RPMI7951 (cell line): ENCODE measurements at regions not wholly inside any gene's neighbourhood (a gene's known extent, or its start where the extent isn't known, plus 50 kb on each side); places are given as distances from the start of the nearest gene placed in this dataset.
"Not testable (repeated sequence)": the region's sequence is repeated elsewhere in the genome, so short reads cannot be mapped to it uniquely, and the experiment has no call there.

Experiments used
- DNase-seq: peaks from one replicate; pipeline ENCODE4 v3.0.0-alpha.2; 2012; ENCODE audit warnings: low read depth

DNA sequence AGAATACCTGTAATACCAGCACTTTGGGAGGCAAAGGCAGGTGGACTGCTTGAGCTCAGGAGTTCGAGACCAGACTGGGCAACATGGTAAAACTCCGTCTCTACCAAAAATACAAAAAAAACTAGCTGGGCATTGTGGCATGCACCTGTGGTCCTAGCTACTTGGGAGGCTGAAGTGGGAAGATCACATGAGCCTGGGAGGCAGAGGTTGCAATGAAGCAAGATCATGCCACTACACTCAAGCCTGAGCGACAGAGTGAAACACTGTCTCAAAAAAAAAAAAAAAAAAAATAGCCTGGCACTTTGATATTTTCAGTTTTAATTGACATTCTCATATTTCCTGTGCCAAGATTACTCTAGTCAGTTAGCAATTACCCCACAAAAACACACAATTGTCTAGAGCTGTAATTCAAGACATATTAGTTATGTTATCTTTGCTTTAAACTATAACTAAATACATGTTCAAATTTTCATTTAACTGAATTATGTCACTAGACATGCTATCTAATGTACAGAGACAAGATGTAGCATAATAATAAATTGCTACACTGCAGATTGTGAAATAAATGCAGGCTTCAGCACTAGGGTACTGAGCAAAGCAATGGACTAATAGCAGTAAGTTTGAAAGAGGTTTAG is 378.2 kb upstream of the GRAMD2B start:
- DNase-seq = no peak

DNA sequence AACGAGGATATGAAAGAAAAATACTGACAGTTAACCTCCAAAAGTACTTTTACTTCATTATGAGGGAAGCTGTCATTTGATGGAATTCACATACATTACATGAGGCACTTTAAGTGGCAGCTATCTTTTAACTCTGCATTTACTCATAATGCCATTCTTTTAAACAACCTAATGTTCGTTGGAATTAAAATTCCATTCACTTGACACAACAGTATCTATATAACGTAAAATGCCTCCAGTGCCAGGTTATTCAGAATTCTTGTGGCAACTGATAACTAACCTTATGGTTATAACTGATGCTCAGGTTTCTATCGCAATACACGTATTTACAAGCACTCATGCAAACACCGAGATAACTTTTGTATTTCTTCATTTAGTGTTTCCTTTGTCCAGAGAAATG is 376.9 kb upstream of the GRAMD2B start:
- no peak for DNase-seq

DNA sequence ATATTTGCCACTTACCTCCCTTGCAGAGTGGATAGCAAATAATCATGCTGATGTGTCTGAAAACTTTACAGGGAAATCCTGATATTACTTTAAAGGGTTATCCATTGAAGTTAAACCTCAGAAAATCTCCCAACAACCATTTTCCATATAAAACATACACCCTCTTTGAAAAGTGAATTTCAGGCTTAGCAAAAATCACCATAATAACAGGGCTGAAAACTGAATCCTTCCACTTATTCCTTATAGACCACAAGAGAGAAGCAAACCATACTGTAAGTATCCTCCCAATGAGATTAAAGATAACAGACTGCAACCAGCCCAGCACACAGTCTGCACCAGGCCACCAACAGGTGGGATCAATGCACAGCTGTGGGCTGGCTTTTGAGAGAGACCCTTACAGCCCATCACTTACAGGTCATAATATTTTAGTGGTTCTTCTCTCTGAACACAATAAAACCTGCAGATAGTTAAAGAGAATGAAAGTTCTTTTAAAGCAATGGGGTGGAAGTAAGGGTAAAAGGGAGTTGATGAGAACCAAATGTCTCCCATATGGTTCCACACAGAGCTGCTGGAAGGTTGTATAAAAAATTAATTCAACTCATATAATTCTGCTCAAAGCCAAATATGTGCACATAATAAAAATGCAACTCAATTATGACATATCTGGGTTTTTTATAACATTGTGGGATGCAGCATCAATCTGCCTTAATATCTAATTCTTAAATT is 376.2 kb upstream of the GRAMD2B start:
- no peak for DNase-seq

DNA sequence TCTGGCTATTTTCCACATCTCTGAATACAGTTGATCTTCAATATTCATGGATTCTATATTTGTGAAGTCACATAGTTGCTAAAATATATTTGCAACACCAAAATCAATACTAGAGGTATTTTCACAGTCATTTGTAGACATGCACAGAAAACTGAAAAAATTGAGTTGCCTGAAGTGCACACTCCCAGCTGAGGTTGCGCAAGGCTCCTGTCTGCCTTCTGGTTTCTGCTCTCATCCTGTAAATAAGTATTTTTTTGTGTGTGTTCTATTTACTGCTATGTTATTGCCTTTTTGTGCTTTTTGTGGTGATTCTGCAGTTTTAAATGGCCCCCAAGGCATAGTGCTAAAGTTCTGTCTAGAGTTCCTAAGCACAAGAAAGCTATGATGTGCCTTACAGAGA is 371.1 kb upstream of the GRAMD2B start:
- DNase-seq = no peak

DNA sequence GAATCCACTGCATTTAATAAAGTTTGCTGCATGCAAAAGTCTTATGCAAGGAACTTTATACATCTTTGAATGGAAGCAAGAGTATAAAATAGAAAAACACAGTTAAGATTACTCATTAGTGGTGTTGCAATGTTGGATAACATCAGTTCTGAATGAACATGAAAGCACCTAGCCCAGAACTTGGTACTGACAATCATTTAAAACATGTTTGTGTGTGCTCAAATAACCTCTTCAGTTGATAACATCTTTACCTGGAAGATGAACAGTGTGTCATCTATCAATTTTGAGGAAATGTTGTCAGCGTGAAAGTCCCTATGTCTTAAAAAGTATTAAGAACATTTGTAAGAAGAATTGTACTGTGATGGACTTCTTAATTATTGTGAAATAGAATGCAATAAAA is 370.4 kb upstream of the GRAMD2B start:
- no peak for DNase-seq

DNA sequence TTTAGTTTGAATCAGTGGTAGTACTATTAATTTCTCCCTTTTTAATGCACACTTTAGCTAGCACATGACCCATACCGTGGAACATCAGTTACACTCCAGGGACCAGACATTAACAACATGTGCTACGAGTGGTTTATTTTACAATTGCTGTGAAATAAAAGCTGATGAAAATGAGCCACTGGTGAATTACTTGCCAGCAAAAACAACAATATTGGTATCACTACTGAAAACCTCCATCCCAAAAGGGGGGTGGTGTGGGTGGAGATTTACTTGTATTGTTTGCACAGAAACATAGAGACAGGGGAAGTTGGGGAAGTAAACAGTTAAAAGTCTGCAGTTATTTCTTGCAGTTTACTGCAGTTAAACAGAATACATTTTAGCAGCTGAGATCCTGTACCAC is 369.6 kb upstream of the GRAMD2B start:
- no peak for DNase-seq

DNA sequence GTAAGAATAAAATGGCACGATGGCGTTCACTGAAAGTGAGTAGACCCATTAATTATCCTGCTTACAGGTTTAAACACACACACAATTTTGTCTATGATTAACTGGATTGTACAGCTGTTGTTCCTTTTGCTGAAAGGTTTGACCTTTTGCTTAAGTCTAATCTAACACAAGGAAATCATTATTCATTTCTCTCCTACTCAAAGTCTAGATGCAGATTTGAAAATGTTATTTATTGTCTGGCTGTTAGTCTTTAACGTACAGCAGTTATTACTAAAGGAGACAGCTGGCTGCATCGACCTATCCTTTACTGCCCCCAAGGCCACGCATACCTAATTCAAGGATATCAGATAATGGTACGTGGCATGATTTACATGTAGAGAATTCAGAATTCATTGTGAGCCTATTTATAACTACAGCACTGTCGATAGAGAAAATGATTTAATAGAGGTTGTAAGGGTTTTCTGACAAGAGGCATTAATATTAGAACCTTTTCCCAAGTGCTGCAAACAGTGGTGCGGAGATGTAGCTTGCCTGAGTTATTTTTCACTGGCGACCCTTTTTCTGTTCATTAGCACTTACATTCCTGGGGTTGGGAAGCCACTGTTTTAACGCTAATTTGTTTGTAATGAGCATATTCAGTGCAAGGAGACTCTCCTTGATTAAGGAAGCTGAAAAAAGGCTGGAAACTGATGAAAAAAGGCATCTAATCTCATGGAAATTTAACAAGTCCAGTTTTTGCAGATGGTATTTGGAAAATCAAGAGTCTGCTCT is 368.4 kb upstream of the GRAMD2B start:
- no peak for DNase-seq

DNA sequence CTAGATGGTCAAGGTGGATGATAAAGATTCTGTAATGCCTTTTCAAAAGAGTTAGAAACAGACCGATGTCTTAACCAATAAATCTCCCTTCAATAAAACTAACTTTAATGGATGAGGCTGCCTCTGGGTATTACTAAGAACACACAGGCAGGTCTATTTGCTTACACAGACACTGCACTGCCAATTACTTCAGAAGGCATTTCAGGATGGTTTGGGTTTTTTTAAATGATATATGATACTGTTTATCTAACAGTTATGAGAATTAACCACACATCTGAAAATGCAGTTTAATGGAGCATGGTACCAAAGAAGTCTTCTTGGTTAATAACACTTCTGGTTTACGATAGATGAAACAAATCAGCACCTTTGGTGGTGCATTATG is 367.9 kb upstream of the GRAMD2B start:
- no peak for DNase-seq

DNA sequence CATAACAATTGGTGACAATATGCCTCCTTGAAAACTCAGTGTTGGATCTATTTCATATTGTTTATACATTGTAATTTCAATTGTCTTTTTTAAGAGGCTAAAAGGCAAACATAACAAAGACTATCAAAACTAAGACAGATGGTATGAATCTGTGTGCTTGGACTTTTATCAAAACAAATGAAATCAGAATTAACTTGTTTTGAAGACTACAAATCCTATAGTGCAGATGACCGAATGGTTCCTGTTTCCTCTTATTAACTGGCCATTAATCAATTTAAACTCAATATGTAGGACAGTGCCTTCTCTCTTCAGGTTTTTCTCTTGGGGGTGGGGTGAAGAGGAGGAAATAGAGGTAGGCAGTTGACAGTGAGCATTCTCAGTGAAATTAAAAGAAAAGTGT is 366.9 kb upstream of the GRAMD2B start:
- no peak for DNase-seq

DNA sequence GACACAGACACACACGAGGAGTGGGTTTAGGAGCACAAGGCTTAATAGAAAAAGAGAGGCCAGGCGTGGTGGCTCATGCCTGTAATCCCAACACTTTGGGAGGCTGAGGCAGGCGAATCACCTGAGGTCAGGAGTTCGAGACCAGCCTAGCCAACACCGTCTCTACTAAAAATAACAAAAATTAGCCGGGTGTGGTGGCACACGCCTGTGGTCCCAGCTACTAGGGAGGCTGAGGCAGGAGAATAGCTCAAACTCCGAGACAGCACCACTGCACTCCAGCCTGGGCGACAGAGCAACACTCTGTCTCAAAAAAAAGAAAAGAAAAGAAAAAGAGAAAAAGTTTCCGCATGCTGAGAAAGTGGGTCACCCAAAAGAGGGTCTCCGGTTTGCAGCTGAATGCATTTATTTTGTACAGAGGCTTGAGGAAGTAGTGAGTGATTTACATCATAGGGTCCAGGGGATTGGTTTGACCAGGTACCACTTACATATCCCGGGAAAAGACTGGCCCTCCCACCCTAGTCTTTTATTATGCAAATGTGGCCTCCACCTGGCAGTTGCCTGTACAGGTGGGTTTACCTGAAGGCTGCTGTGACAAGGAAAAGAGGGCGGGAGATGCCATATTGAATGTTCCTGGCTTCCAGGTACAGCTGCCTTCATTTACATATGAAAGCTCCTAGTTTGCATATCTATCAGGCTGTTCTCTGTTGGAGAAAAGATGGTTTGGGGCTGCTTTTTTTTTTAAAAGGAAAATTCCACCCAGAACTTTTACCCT is 366.2 kb upstream of the GRAMD2B start:
- DNase-seq = no peak

DNA sequence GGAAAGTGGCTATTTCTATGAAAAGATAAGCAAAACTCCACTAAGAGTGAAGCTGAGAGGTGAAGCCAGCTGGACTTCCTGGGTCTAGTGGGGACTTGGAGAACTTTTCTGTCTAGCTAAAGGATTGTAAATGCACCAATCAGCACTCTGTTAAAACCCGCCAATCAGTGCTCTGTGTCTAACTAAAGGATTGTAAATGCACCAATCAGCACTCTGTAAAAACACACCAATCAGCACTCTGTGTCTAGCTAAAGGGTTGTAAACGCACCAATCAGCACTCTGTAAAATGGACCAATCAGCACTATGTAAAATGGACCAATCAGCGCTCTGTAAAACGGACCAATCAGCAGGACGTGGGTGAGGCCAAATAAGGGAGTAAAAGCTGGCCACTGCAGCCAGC is 364.8 kb upstream of the GRAMD2B start:
- not testable (repeated sequence) for DNase-seq

DNA sequence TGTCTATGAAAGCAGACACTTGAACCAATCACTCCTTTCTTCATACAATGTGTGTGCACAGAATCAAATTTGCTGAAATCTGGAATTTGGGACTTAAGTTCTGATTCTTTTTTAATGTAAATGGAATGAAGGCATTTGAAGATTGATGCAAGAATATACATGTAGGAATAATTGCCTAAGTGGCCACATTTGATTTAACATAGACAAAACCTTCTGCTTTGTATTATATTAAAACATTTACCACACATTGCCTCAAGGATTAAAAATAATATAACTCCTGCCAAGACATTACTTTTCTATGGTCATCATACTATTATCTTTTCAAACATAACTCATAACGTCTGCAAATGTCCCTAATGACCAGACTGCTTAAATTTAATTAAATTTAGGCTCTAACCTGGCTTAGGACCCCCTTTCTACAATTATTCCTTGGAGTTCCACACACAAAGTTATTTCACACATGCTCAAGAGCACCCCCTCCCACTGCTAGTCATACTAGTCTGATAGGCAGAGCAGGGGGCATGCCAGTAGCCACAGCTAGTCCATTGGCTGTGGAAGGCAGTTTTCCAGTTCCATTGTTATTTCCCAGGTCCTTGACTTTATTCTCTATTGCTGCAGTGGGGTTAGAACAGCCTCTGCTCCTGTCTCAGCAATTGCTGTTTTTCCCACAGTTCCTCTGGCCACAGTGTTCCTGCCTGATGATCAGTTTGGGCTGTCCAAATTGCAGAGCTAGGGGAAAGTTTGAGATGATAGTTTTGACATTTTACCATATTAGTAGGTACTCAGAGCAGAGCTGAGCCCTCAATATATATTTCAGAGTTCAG is 360.6 kb upstream of the GRAMD2B start:
- no peak for DNase-seq

DNA sequence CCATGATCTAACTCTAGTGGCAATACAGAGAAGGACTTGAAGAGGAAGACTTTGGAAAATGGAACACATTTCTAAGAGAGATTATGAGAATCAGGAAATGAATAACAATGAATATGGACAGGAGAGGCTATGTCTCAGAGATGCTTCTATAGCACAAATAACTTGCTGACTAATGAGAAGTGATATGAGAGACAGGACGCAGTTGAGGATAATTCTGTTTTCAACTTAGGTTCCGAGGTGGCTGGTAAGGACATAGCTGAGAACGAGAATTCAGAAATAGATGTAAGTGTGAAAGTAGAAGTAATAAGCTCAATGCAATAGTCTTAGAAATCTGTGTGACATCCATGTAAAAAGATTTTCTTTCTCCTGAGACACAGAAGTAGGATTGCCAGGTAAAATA is 358.1 kb upstream of the GRAMD2B start:
- no peak for DNase-seq

DNA sequence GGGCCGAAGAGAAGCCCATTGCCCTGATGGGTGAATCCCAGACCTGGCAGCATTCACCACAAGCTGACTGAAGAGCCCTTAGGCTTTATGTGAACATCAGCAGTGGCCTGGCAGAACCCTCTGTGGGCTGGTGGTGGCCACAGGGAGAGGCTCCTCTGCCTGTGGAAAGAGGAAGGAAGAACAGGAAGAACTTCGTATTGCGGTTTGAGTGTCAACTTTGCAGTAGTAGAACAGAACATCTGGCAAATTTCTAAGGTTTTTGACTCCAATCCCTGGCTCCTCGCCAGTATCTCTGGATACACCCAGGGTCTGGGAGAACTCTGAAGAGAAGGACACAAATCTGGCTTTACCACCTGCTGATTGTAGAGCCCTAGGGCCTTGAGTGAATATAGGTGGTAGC is 356.4 kb upstream of the GRAMD2B start:
- DNase-seq = peak; percentile 56

DNA sequence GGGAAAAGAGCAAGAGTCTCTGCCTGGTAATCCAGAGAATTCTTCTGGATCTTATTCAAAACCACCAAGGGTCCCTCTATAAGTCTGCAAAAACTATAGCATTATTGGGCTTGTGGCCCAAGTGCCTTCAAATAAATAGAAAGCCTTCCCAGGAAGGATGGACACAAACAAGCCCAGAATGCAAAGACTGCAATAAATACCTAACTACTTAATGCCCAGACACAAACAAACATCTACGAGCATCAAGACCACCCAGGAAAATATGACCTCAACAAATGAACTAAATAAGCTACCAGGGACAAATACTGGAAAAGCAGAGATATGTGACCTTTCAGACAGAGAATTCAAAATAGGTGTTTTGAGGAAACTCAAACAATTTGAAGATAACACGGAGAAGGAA is 355.8 kb upstream of the GRAMD2B start:
- DNase-seq = no peak

DNA sequence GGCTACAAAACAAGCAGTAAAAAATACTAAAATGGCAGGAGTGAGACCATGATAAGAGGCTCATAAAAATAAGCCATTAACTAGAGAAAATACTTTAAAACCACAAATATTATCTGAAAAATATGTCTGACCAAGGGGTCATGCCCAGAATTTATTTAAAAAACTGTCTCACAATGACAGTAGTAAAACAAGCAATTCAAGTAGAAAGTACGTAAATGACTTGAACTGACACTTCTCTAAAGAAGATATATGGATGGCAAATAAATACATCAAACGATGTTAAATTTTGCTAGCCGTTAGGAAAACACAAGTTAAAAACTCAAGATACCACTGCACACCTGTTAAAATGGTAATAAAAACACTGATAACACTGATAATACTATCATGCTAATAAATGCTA is 353.9 kb upstream of the GRAMD2B start:
- DNase-seq = no peak

DNA sequence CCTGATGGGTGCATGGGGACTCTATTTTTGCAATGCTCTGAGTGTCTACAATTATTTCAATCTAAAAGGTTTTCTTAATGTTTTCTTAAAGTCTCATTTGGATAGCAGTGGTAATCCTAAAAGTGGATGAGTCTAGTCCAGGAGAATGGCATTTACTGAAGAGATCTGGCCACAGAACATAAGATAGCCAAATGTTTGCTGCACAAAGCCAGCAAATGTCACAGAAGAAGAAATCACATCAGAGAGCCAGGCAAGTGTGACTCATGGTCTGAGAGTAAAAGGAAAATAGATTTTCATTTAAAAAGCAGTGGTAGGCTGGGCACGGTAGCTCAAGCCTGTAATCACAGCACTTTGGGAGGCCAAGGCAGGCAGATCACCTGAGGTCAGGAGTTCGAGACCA is 352.7 kb upstream of the GRAMD2B start:
- DNase-seq = peak; percentile 11

DNA sequence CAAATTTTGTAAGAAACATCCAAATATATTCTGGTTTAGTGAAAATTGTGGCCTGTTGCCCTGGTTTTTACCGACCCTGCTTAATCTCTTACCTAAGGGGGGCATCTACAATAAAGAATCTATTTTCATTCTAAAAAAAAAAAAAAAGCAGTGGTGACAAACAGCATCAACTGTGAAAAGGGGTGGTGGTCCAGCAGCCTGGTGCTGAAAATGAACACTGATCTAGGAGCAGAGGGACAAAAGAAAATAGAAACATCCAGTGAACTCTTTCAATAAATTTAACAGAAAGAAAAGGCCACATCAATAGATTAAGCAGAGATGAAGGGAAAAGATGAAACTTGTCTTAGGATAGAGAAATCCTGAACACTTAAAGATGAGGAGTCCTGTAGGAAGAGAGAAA is 348.7 kb upstream of the GRAMD2B start:
- DNase-seq = no peak

DNA sequence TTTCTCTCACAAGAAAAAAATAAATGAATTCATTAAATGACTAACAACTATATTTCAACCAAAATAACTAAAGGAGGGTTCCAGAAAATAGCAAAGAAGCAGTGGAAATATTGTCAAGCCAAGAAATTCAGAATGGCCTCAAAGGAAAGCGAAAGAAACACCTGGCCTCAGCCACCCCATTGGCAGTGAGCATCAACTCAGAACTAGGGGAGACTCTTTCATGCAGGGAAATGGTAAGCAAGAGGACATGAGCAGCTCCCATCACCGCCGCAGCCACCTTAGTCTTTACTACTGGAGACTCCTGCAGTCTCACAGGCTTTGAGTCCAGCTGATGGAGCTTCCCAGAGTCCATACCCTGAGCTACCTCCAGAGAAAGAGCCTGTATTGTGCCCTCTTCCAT is 343.9 kb upstream of the GRAMD2B start:
- DNase-seq = no peak

DNA sequence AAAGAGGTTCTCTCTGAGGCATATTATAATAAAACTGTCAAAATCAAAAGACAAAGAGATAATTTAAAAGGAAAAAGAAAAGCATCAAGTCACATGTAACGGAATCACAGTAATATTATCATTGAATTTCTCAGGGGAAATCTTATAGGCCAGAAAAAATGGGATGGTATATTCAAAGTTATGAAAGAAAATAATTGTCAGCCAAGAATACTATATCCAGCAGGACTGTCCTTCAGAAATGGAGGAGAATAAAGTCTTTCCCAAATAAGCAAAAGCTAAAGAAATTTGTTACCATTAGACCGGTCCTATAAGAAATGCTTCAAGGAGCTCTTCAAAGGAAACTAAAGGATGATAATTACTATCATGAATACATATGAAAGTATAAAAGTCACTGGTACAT is 342.0 kb upstream of the GRAMD2B start:
- no peak for DNase-seq

DNA sequence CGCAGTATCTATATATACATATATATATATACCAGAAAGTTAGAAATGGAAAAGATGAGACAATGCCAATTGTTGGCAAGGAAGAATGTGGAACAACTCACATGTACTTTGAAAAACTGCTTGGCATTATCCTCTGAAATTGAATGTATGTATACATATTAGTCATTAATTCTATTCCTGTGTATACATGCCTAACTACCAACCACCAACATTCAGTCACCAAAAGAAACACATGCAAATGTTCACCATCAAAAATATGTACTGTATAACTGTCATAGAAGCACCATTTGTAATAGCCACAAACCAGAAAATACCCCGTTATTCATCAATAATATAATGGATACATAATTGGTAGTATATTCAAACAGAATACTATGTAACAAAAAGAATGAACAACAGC is 330.2 kb upstream of the GRAMD2B start:
- no peak for DNase-seq

DNA sequence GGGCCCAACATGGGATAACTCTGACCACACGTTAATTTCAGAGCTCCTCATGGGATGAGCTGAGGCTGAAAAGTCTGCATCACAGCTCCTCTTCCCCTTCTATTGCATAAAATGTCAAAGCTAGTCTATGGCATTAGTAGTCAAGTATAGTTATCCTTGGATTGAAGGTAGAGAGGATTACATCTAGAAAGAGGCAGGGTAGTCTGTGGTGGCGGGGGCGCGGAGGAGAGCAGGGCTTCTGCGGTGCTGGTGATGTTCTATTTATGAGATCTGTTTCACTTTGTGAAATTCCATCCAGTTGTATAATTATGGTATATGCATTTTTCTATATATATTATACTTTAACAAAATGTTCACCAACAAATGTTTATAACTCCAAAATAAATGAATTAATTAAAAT is 329.5 kb upstream of the GRAMD2B start:
- no peak for DNase-seq
